ENCODE measurements at regions not wholly inside any gene's neighbourhood (a gene's known extent, or its start where the extent isn't known, plus 50 kb on each side); places are given as distances from the start of the nearest gene placed in this dataset.

DNA sequence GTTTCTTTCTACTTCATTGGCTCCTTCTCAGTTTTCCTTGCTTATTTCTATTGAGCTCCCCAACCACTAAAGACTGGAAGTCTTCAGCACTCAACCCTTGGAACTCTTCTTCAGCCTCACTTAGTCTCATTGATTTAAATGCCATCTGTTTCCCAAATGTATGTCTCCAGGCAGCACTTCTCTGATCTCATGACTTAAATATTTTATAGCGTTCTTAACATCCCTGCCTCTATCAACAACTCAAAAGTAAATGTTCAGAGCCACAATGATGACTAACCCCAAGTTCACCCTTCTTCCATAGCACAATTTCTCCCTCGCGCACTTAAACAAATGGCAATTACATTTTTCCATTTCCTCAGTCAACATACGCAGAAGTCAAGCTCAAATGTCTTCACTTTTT, 1393.3 kb downstream of the ARAP2 start:
- Histone ChIP-seq H3K9me3 (replicated peaks; ENCODE audit: low read length) (peaks cover 8% of the 10 kb centered on the region), H3K4me1 (ENCODE audit: control insufficient read depth, insufficient read depth, low read length) (no peaks in the 10 kb centered on the region), H3K4me2 (ENCODE audit: low read length) (no peak overlapping the region), H3K9ac (ENCODE audit: low read depth, low read length) (no peak overlapping the region), H3K4me3 (ENCODE audit: low read length) (no peak overlapping the region), H3K36me3 (ENCODE audit: insufficient read depth, low read length) (no peaks in the 10 kb centered on the region), H3K27me3 (ENCODE audit: control insufficient read depth, insufficient read depth, low read length) (no peaks in the 10 kb centered on the region)

DNA sequence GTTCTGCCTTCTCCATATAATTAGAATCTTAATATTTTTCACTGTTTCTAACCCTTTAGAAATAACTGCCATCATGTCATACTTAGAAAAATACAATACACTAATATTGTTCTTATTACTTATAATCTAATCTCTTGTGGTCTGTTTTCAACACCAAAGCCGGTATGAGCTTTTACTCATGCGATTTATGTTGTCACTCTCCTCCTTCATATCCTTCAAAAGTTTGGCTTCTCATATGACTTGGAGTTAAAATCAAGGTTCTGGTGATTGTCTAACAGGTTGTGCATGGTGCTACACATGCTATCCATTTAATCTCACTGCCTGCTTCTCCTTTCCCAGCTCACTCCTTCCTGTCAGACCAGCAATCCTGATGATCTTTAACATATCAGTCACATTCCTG, 1392.9 kb downstream of the ARAP2 start:
- Histone ChIP-seq H3K9me3 (replicated peaks; ENCODE audit: low read length) (peaks cover 8% of the 10 kb centered on the region), H3K9ac (ENCODE audit: low read depth, low read length) (no peak overlapping the region), H3K4me1 (ENCODE audit: control insufficient read depth, insufficient read depth, low read length) (no peaks in the 10 kb centered on the region), H3K36me3 (ENCODE audit: insufficient read depth, low read length) (no peaks in the 10 kb centered on the region), H3K4me2 (ENCODE audit: low read length) (no peak overlapping the region), H3K27me3 (ENCODE audit: control insufficient read depth, insufficient read depth, low read length) (no peaks in the 10 kb centered on the region), H3K4me3 (ENCODE audit: low read length) (no peak overlapping the region)

DNA sequence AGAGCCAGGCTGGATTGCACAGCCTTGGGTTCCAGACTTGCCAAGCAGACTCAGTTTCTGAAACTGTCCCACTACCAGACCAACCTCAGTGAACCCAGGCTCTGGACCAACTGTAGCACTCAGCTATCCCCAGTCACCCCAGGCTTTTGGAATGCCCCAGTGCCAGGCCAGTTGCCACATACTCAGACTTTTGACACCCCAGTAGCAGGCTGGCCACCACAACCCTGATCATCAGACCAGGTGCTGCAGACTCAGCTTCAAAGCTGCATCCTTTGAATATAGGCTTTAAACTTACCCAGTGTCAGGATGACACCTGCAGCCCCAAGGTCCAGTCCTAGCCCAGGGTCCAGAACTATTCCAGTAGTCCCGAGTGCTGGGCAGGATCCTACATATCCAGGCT, 1389.9 kb downstream of the ARAP2 start:
- H3K27me3 ChIP-seq (ENCODE audit: control insufficient read depth, insufficient read depth, low read length), result no peaks in the 10 kb centered on the region
- no peaks in the 10 kb centered on the region for H3K36me3 ChIP-seq (ENCODE audit: insufficient read depth, low read length)
- H3K9ac ChIP-seq (ENCODE audit: low read depth, low read length), result no peak overlapping the region
- no peak overlapping the region for H3K4me2 ChIP-seq (ENCODE audit: low read length)
- H3K4me1 ChIP-seq (ENCODE audit: control insufficient read depth, insufficient read depth, low read length), result no peaks in the 10 kb centered on the region
- peaks cover 2% of the 10 kb centered on the region for H3K9me3 ChIP-seq (replicated peaks; ENCODE audit: low read length)
- H3K4me3 ChIP-seq (ENCODE audit: low read length), result no peak overlapping the region

DNA sequence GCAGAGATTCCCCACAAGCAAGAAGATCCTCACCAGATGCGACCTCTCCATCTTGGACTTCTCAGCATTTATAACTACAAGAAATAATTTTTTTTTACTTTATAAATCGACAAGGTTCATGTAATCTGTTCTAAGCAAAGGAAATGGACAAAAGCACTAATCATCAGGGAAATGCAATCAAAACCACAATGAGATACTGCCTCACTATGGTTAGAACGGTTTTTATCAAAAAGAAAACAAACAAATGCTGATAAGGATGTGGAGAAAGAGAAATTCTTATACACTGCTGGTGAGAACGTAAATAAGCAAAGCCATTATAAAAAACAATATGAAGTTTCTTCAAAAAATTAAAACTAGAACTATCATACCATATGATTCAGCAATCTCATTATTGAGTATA, 1382.6 kb downstream of the ARAP2 start:
- no peak overlapping the region for H3K9ac ChIP-seq (ENCODE audit: low read depth, low read length)
- no peaks in the 10 kb centered on the region for H3K36me3 ChIP-seq (ENCODE audit: insufficient read depth, low read length)
- H3K27me3 ChIP-seq (ENCODE audit: control insufficient read depth, insufficient read depth, low read length), result no peaks in the 10 kb centered on the region
- no peak overlapping the region for H3K4me3 ChIP-seq (ENCODE audit: low read length)
- no peaks in the 10 kb centered on the region for H3K9me3 ChIP-seq (replicated peaks; ENCODE audit: low read length)
- no peaks in the 10 kb centered on the region for H3K4me1 ChIP-seq (ENCODE audit: control insufficient read depth, insufficient read depth, low read length)
- H3K4me2 ChIP-seq (ENCODE audit: low read length), result no peak overlapping the region

DNA sequence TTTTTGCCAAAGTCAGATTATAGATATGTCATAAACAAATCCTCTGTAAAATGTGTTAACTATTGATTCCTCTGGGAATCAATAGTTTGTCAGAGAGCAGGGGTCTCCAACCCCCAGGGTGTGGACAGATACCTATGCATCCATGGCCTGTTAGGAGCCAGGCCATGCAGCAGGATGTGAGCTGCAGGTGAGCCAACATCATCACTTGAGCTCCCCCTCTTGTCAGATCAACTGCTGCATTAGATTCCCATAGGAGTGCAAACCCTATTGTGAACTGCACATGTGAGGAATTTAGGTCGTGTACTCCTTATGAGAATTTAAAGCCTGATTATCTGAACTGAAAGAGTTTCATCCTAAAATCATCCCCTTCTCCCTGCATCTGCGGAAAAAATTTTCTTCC, 1365.4 kb downstream of the ARAP2 start:
- Histone ChIP-seq H3K4me2 (ENCODE audit: low read length) (no peak overlapping the region), H3K4me1 (ENCODE audit: control insufficient read depth, insufficient read depth, low read length) (no peaks in the 10 kb centered on the region), H3K27me3 (ENCODE audit: control insufficient read depth, insufficient read depth, low read length) (no peaks in the 10 kb centered on the region), H3K4me3 (ENCODE audit: low read length) (no peak overlapping the region), H3K36me3 (ENCODE audit: insufficient read depth, low read length) (no peaks in the 10 kb centered on the region), H3K9ac (ENCODE audit: low read depth, low read length) (no peak overlapping the region), H3K9me3 (replicated peaks; ENCODE audit: low read length) (no peaks in the 10 kb centered on the region)

DNA sequence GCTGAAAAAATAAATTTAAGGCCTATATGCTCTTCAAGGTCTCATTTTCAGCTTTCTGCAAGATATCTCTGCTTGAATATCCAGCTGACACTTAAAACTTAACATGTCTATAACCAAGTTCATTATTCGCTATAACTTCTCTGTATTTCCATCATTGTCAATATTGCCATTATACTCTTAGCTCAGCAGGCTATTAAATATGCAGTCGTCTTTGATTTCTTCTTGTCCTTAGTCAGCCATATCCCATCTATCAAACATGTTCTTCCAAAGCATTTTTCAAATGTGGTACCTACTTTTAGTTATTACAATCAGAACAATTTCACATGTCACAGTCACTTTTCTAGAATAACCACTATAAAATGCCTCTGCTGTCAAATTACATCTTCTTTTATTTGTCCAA, 1364.1 kb downstream of the ARAP2 start:
- Histone ChIP-seq H3K4me3 (ENCODE audit: low read length) (no peak overlapping the region), H3K4me1 (ENCODE audit: control insufficient read depth, insufficient read depth, low read length) (no peaks in the 10 kb centered on the region), H3K9ac (ENCODE audit: low read depth, low read length) (no peak overlapping the region), H3K27me3 (ENCODE audit: control insufficient read depth, insufficient read depth, low read length) (no peaks in the 10 kb centered on the region), H3K4me2 (ENCODE audit: low read length) (no peak overlapping the region), H3K36me3 (ENCODE audit: insufficient read depth, low read length) (no peaks in the 10 kb centered on the region), H3K9me3 (replicated peaks; ENCODE audit: low read length) (no peaks in the 10 kb centered on the region)

DNA sequence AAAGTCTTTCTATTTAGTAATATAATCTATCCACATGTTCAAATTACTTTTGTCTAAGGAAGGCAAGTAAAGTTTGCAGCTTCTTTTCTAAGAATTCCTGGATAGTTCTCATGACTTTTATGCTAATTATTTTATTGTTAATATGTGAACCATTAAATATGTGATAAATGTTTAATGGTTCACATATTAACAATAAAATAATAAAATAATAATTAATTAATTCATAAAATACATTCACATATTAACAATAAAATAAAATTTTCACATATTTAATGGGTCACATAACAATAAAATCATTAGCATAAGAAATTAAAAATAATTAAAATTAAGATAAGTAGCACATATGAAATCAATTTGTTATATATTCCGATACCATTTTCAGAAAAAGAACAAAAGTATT, 1352.4 kb downstream of the ARAP2 start:
- H3K4me3 ChIP-seq (ENCODE audit: low read length), result no peak overlapping the region
- no peaks in the 10 kb centered on the region for H3K36me3 ChIP-seq (ENCODE audit: insufficient read depth, low read length)
- no peaks in the 10 kb centered on the region for H3K4me1 ChIP-seq (ENCODE audit: control insufficient read depth, insufficient read depth, low read length)
- H3K4me2 ChIP-seq (ENCODE audit: low read length), result no peak overlapping the region
- H3K9ac ChIP-seq (ENCODE audit: low read depth, low read length), result no peak overlapping the region
- no peaks in the 10 kb centered on the region for H3K27me3 ChIP-seq (ENCODE audit: control insufficient read depth, insufficient read depth, low read length)
- H3K9me3 ChIP-seq (replicated peaks; ENCODE audit: low read length), result peaks cover 5% of the 10 kb centered on the region

DNA sequence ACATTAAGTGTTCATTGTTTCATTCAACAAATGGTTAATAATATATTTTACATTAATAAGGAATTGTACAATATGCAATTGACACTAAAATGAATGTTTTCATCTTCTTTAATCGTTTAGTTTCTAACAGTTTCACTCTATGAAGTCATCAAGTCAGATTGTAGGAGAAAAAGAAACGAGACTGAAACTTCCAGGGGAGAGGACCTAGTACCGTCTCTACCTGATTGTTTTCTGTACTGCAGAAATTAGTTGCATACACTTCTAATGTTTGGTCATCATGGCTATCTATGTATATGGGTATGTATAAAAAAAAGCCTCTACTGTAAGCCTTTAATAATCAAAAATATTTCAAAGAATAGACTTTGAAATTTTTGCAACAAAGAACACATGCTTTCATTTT, 1350.9 kb downstream of the ARAP2 start:
- no peak overlapping the region for H3K9ac ChIP-seq (ENCODE audit: low read depth, low read length)
- H3K27me3 ChIP-seq (ENCODE audit: control insufficient read depth, insufficient read depth, low read length), result no peaks in the 10 kb centered on the region
- H3K36me3 ChIP-seq (ENCODE audit: insufficient read depth, low read length), result no peaks in the 10 kb centered on the region
- H3K4me3 ChIP-seq (ENCODE audit: low read length), result no peak overlapping the region
- no peaks in the 10 kb centered on the region for H3K4me1 ChIP-seq (ENCODE audit: control insufficient read depth, insufficient read depth, low read length)
- H3K4me2 ChIP-seq (ENCODE audit: low read length), result no peak overlapping the region
- peaks cover 5% of the 10 kb centered on the region for H3K9me3 ChIP-seq (replicated peaks; ENCODE audit: low read length)

DNA sequence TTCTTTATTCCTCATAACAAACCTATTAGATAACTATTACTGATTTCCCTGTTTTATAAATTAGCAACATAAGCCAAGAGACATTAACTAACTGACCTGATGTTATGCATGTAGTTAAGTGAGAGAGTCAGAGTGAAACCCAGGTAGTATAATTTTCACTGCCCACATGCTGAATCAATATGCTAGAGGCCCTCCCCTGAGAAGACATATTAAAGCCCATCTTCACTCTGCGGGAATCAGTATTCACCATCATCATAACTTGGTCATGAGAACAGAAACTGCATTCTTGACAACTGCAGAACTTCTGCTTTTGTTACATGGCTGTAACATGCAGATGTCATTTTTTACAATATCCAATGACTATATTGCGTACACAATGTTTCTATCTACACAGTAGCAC, 1324.3 kb downstream of the ARAP2 start:
- Histone ChIP-seq H3K36me3 (ENCODE audit: insufficient read depth, low read length) (no peaks in the 10 kb centered on the region), H3K27me3 (ENCODE audit: control insufficient read depth, insufficient read depth, low read length) (no peaks in the 10 kb centered on the region), H3K9ac (ENCODE audit: low read depth, low read length) (no peak overlapping the region), H3K4me1 (ENCODE audit: control insufficient read depth, insufficient read depth, low read length) (no peaks in the 10 kb centered on the region), H3K4me3 (ENCODE audit: low read length) (no peak overlapping the region), H3K9me3 (replicated peaks; ENCODE audit: low read length) (peaks cover 5% of the 10 kb centered on the region), H3K4me2 (ENCODE audit: low read length) (no peak overlapping the region)

DNA sequence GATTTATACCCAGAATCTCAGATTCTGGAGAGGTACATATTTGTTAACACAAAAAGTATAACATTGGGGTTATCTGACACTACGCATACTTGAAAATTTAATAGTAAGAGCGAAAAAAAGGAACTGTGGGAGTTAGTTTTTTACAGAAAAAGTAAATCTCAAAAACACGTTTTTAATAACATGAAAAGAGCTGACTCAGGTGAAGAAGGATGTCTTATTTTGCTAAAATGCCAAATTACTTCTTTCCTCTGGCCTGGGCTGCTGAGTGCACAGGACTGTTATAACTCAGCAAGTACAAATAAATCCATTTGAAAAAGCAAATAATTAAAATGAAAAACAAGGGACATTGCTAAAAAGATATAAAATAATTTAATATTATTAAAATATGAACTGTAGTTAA, 1322.9 kb downstream of the ARAP2 start:
- H3K4me2 ChIP-seq (ENCODE audit: low read length), result no peak overlapping the region
- H3K9ac ChIP-seq (ENCODE audit: low read depth, low read length), result no peak overlapping the region
- peaks cover 2% of the 10 kb centered on the region for H3K9me3 ChIP-seq (replicated peaks; ENCODE audit: low read length)
- no peaks in the 10 kb centered on the region for H3K4me1 ChIP-seq (ENCODE audit: control insufficient read depth, insufficient read depth, low read length)
- no peak overlapping the region for H3K4me3 ChIP-seq (ENCODE audit: low read length)
- H3K27me3 ChIP-seq (ENCODE audit: control insufficient read depth, insufficient read depth, low read length), result no peaks in the 10 kb centered on the region
- H3K36me3 ChIP-seq (ENCODE audit: insufficient read depth, low read length), result no peaks in the 10 kb centered on the region

DNA sequence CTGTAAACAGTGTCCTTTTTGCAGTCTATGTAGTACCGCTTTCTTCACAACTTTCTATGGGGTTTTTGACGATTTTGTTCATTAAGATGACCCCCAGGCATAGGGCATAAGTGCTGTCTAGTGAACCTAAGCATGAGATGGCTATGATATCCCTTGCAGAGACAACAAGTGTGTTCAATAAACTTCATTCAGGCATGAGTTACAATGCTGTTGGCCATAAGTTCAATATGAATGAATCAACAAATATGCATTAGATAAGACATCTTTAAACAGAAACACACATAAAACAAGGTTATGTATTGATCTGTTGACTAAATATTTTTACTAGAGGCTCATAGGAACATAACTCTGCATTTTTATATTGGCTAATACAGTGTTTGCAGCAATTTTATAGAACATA, 1322.0 kb downstream of the ARAP2 start:
- no peak overlapping the region for H3K4me2 ChIP-seq (ENCODE audit: low read length)
- no peaks in the 10 kb centered on the region for H3K4me1 ChIP-seq (ENCODE audit: control insufficient read depth, insufficient read depth, low read length)
- no peaks in the 10 kb centered on the region for H3K36me3 ChIP-seq (ENCODE audit: insufficient read depth, low read length)
- H3K9ac ChIP-seq (ENCODE audit: low read depth, low read length), result no peak overlapping the region
- no peaks in the 10 kb centered on the region for H3K9me3 ChIP-seq (replicated peaks; ENCODE audit: low read length)
- no peak overlapping the region for H3K4me3 ChIP-seq (ENCODE audit: low read length)
- H3K27me3 ChIP-seq (ENCODE audit: control insufficient read depth, insufficient read depth, low read length), result no peaks in the 10 kb centered on the region

DNA sequence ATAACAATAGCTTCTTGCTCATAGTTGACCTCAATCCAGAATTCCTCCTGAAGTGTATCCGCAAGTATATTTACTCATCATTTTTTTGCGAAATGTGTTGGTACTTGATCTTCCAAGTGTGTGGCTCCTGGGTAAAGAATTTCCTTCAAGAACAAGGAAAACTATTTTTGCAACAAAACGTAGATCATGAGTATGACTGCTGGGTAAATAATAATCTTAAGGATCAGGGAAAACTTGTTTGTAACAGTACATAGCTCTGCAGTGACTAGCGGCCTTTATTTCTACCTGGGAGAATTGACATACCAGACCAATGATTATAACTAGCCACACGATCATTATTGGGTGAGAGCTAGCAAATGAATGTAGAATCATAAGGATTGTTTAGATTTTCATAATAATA, 1311.7 kb downstream of the ARAP2 start:
- Histone ChIP-seq H3K4me2 (ENCODE audit: low read length) (no peak overlapping the region), H3K9me3 (replicated peaks; ENCODE audit: low read length) (no peaks in the 10 kb centered on the region), H3K36me3 (ENCODE audit: insufficient read depth, low read length) (no peaks in the 10 kb centered on the region), H3K4me1 (ENCODE audit: control insufficient read depth, insufficient read depth, low read length) (no peaks in the 10 kb centered on the region), H3K9ac (ENCODE audit: low read depth, low read length) (no peak overlapping the region), H3K27me3 (ENCODE audit: control insufficient read depth, insufficient read depth, low read length) (no peaks in the 10 kb centered on the region), H3K4me3 (ENCODE audit: low read length) (no peak overlapping the region)

DNA sequence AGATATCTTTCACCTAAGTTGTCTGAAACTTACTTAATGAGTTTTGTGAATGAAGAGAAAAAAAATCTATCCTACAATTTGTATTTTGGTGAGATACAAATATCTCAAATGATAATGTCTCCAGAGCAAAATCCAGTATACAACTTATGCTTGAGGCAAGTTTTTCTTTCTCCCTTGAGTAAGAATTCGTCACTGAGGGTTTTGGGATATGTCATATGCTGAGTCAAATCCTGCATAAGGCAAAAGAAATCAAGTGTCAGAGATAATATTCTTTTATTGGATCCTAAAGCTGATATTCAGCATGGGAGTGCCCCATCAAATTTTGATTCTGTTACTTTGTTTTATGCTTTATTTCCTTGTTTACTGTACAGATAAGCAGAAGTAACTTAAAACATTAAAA, 1308.6 kb downstream of the ARAP2 start:
- H3K36me3 ChIP-seq (ENCODE audit: insufficient read depth, low read length), result no peaks in the 10 kb centered on the region
- no peaks in the 10 kb centered on the region for H3K4me1 ChIP-seq (ENCODE audit: control insufficient read depth, insufficient read depth, low read length)
- H3K9me3 ChIP-seq (replicated peaks; ENCODE audit: low read length), result no peaks in the 10 kb centered on the region
- no peaks in the 10 kb centered on the region for H3K27me3 ChIP-seq (ENCODE audit: control insufficient read depth, insufficient read depth, low read length)
- no peak overlapping the region for H3K9ac ChIP-seq (ENCODE audit: low read depth, low read length)
- H3K4me3 ChIP-seq (ENCODE audit: low read length), result no peak overlapping the region
- no peak overlapping the region for H3K4me2 ChIP-seq (ENCODE audit: low read length)
